Skeletal muscle tissue (tissue), 3 donors: ENCODE measurements at regions not wholly inside any gene's neighbourhood (a gene's known extent, or its start where the extent isn't known, plus 50 kb on each side); places are given as distances from the start of the nearest gene placed in this dataset.

Experiments used
- H3K27ac ChIP-seq: one replicate; pipeline ENCODE4 v1.7.0; 2013; ENCODE audit warnings: mild to moderate bottlenecking, low read depth, low read length, inconsistent platforms
- H3K27me3 ChIP-seq, 3 donors: one replicate each; pipeline ENCODE4 v1.7.0; 2013; ENCODE audit warnings: low read length in 3 of 3; ENCODE audit not compliant: control insufficient read depth in 3 of 3, insufficient read depth in 3 of 3
- H3K36me3 ChIP-seq, 3 donors: one replicate each; pipeline ENCODE4 v1.7.0; 2013; ENCODE audit warnings: low read length in 3 of 3; ENCODE audit not compliant: control insufficient read depth in 3 of 3, insufficient read depth in 3 of 3
- H3K4me1 ChIP-seq, 3 donors: one replicate each; pipeline ENCODE4 v1.7.0; 2013; ENCODE audit warnings: low read length in 3 of 3, mild to moderate bottlenecking in 3 of 3; ENCODE audit not compliant: control insufficient read depth in 3 of 3, insufficient read depth in 3 of 3
- H3K4me3 ChIP-seq, 3 donors: one replicate each; pipeline ENCODE4 v1.7.0; 2013; ENCODE audit warnings: low read length in 3 of 3
- H3K9ac ChIP-seq, 3 donors: one replicate each; pipeline ENCODE4 v1.7.0; 2013; ENCODE audit warnings: low read length in 3 of 3, mild to moderate bottlenecking in 3 of 3, moderate library complexity in 2 of 3, low read depth in 1 of 3
- H3K9me3 ChIP-seq, 3 donors: one replicate each; pipeline ENCODE4 v1.7.0; 2013; ENCODE audit warnings: low read length in 3 of 3; ENCODE audit not compliant: control insufficient read depth in 3 of 3
- donor health status: Osteomylitis.

- Histone ChIP-seq H3K9ac (no peak overlapping the region), H3K4me1 (no peaks in the 10 kb centered on the region), H3K4me3 (no peak overlapping the region)
Observed at GRCh38 chr4:19720610-19721009, 531.1 kb upstream of the SLIT2 start.

GRCh38 chr4:19720190-19720589, 531.5 kb upstream of the SLIT2 start:
- no peak overlapping the region for H3K4me3 ChIP-seq
- H3K9ac ChIP-seq: no peak overlapping the region
- no peak overlapping the region for H3K27ac ChIP-seq
- H3K4me1 ChIP-seq: no peaks in the 10 kb centered on the region
- H3K27me3 ChIP-seq: no peaks in the 10 kb centered on the region
- no peaks in the 10 kb centered on the region for H3K9me3 ChIP-seq
- H3K36me3 ChIP-seq: no peaks in the 10 kb centered on the region

More at GRCh38 chr4:19720610-19721009, 531.1 kb upstream of the SLIT2 start:
- Histone ChIP-seq H3K27ac (no peak overlapping the region), H3K36me3 (no peaks in the 10 kb centered on the region), H3K9me3 (no peaks in the 10 kb centered on the region), H3K27me3 (no peaks in the 10 kb centered on the region)

- H3K36me3 ChIP-seq: no peaks in the 10 kb centered on the region
- no peaks in the 10 kb centered on the region for H3K4me1 ChIP-seq
- no peaks in the 10 kb centered on the region for H3K9me3 ChIP-seq
- H3K4me3 ChIP-seq: no peak overlapping the region
- no peak overlapping the region for H3K9ac ChIP-seq
- H3K27me3 ChIP-seq: no peaks in the 10 kb centered on the region
- no peak overlapping the region for H3K27ac ChIP-seq
Observed at GRCh38 chr4:19711871-19712270, 539.8 kb upstream of the SLIT2 start.

GRCh38 chr4:19707876-19708275, 543.8 kb upstream of the SLIT2 start:
- Histone ChIP-seq H3K27ac (no peak overlapping the region), H3K9me3 (no peaks in the 10 kb centered on the region), H3K27me3 (no peaks in the 10 kb centered on the region), H3K4me1 (no peaks in the 10 kb centered on the region), H3K36me3 (no peaks in the 10 kb centered on the region), H3K4me3 (no peak overlapping the region), H3K9ac (no peak overlapping the region)

- Histone ChIP-seq H3K36me3 (no peaks in the 10 kb centered on the region), H3K27ac (no peak overlapping the region), H3K9me3 (no peaks in the 10 kb centered on the region), H3K9ac (no peak overlapping the region), H3K27me3 (no peaks in the 10 kb centered on the region), H3K4me3 (no peak overlapping the region), H3K4me1 (no peaks in the 10 kb centered on the region)
Observed at GRCh38 chr4:19703391-19703790, 548.3 kb upstream of the SLIT2 start.

GRCh38 chr4:19700992-19701391, 550.7 kb upstream of the SLIT2 start:
- no peaks in the 10 kb centered on the region for H3K9me3 ChIP-seq
- H3K27ac ChIP-seq: no peak overlapping the region
- no peak overlapping the region for H3K9ac ChIP-seq
- H3K4me3 ChIP-seq: no peak overlapping the region
- no peaks in the 10 kb centered on the region for H3K27me3 ChIP-seq
- no peaks in the 10 kb centered on the region for H3K36me3 ChIP-seq
- no peaks in the 10 kb centered on the region for H3K4me1 ChIP-seq

- Histone ChIP-seq H3K27ac (no peak overlapping the region), H3K4me3 (no peak overlapping the region), H3K9ac (no peak overlapping the region), H3K36me3 (no peaks in the 10 kb centered on the region), H3K27me3 (no peaks in the 10 kb centered on the region), H3K9me3 (no peaks in the 10 kb centered on the region), H3K4me1 (peaks cover 0 to 4% (median 0%) of the 10 kb centered on the region in 3 donors)
Observed at GRCh38 chr4:19698961-19699360, 552.7 kb upstream of the SLIT2 start.

GRCh38 chr4:19694812-19695211, 556.9 kb upstream of the SLIT2 start:
- Histone ChIP-seq H3K27ac (no peak overlapping the region), H3K27me3 (no peaks in the 10 kb centered on the region), H3K9me3 (no peaks in the 10 kb centered on the region), H3K9ac (no peak overlapping the region), H3K4me1 (peaks cover 0 to 4% (median 0%) of the 10 kb centered on the region in 3 donors), H3K4me3 (no peak overlapping the region), H3K36me3 (no peaks in the 10 kb centered on the region)

- Histone ChIP-seq H3K4me3 (no peak overlapping the region), H3K4me1 (peaks cover 0 to 4% (median 0%) of the 10 kb centered on the region in 3 donors), H3K9me3 (no peaks in the 10 kb centered on the region), H3K9ac (no peak overlapping the region), H3K27me3 (no peaks in the 10 kb centered on the region), H3K36me3 (no peaks in the 10 kb centered on the region), H3K27ac (no peak overlapping the region)
Observed at GRCh38 chr4:19693936-19694570, 557.7 kb upstream of the SLIT2 start.

GRCh38 chr4:19689511-19689910, 562.2 kb upstream of the SLIT2 start:
- no peak overlapping the region for H3K9ac ChIP-seq
- H3K36me3 ChIP-seq: no peaks in the 10 kb centered on the region
- H3K9me3 ChIP-seq: no peaks in the 10 kb centered on the region
- no peak overlapping the region for H3K4me3 ChIP-seq
- no peak overlapping the region for H3K27ac ChIP-seq
- H3K4me1 ChIP-seq: peaks cover 0 to 2% (median 0%) of the 10 kb centered on the region in 3 donors
- H3K27me3 ChIP-seq: no peaks in the 10 kb centered on the region
